ENCODE measurements at regions not wholly inside any gene's neighbourhood (a gene's known extent, or its start where the extent isn't known, plus 50 kb on each side); places are given as distances from the start of the nearest gene placed in this dataset.

DNA sequence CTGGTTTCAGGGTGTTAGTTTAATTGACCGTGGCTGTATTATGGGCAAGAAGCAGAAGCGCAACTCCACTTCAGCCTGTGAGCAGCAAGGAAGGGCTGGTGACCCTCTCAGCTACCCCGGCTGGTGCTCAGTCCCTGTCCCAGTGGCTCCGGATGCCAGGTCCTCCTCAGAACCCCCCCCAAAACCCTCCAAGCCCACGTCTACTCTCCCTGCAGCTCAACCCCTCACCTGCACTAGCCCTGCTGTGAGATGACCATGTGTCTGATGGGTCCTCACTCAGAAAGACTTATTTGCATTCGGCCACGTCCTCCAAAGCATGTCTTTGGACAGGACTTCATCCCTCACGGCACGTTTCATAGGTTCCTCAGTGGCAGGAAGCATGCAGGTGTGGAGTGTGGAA is 119.7 kb upstream of the ALKAL2 start:
- TF ChIP-seq, protein P1, sequence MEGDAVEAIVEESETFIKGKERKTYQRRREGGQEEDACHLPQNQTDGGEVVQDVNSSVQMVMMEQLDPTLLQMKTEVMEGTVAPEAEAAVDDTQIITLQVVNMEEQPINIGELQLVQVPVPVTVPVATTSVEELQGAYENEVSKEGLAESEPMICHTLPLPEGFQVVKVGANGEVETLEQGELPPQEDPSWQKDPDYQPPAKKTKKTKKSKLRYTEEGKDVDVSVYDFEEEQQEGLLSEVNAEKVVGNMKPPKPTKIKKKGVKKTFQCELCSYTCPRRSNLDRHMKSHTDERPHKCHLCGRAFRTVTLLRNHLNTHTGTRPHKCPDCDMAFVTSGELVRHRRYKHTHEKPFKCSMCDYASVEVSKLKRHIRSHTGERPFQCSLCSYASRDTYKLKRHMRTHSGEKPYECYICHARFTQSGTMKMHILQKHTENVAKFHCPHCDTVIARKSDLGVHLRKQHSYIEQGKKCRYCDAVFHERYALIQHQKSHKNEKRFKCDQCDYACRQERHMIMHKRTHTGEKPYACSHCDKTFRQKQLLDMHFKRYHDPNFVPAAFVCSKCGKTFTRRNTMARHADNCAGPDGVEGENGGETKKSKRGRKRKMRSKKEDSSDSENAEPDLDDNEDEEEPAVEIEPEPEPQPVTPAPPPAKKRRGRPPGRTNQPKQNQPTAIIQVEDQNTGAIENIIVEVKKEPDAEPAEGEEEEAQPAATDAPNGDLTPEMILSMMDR (IDR thresholded peaks at IDR 0.05) = no peak

DNA sequence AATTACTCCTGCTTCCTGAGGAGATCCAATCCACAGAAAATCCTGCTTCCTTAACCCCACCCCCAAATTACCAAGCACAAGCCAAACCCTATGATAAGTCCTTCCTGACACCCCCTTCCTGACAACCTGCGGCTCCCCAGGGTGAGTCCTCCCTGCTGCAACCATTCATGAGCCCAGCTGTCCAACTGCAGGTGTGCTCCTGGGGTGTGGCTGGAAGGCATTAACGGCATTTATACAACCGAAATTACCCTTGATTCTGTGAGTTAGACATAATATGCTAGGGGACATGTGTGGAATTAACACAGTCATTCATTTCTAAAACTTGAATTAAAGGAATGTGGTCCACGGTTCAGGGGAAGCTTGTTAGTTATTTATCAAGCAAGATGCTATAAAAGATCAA is 119.0 kb upstream of the ALKAL2 start:
- TF ChIP-seq, protein P1 (IDR thresholded peaks at IDR 0.05) = no peak

GRCh38 chr2:406231-406630 is 118.3 kb upstream of the ALKAL2 start:
- TF ChIP-seq, protein P1 (IDR thresholded peaks at IDR 0.05) = no peak

GRCh38 chr2:404581-404980 is 116.7 kb upstream of the ALKAL2 start:
- TF ChIP-seq, protein P1 (IDR thresholded peaks at IDR 0.05) = no peak

- TF ChIP-seq, protein P1 (IDR thresholded peaks at IDR 0.05) = no peak
These were observed 115.8 kb upstream of the ALKAL2 start for GRCh38 chr2:403682-404081.

GRCh38 chr2:402721-403120 is 114.8 kb upstream of the ALKAL2 start:
- TF ChIP-seq, protein P1 (IDR thresholded peaks at IDR 0.05) = no peak

DNA sequence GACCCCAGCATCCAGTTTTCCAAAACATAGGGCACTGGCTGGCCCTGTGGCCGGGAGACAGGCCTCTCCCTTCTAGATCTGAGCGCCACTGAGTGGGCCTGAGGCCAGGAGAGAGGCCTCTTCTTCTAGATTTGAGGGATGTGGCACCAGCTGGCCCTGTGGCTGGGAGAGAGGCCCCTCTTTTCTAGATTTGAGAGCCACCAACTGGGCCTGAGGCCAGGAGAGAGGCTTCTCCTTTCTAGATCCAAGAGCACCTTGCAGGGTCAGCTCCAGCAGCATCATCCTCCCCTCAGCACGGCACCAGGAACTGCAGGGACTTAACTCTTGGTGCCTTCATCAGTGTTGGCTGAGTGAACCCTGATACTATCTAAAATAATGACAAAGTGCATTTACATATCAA is 114.3 kb upstream of the ALKAL2 start:
- TF ChIP-seq, protein P1 (IDR thresholded peaks at IDR 0.05) = no peak

- TF ChIP-seq, protein P1 (IDR thresholded peaks at IDR 0.05) = no peak
These were observed 113.3 kb upstream of the ALKAL2 start for GRCh38 chr2:401019-401679.

All from LNCAP (cell line).